Endodermal cell (in vitro differentiated cells): ENCODE measurements at regions not wholly inside any gene's neighbourhood (a gene's known extent, or its start where the extent isn't known, plus 50 kb on each side); places are given as distances from the start of the nearest gene placed in this dataset.
A peak's percentile ranks its signal among the peaks of the same experiment; 100 is the strongest.

Experiments
- DNase-seq: peaks from one replicate; pipeline ENCODE4 v3.0.0-alpha.2; 2017
- H3K27ac ChIP-seq: 2 replicates; pipeline ENCODE4 v1.5.1; 2013; ENCODE audit warnings: mild to moderate bottlenecking, low read depth, low read length, moderate library complexity
- H3K27me3 ChIP-seq: 2 replicates; pipeline ENCODE4 v1.6.1; 2013; ENCODE audit warnings: mild to moderate bottlenecking, low read length, moderate library complexity; ENCODE audit not compliant: insufficient read depth, control insufficient read depth, poor library complexity, severe bottlenecking
- H3K36me3 ChIP-seq: 2 replicates; pipeline ENCODE4 v1.7.0; 2013; ENCODE audit warnings: mild to moderate bottlenecking, low read length, moderate library complexity; ENCODE audit not compliant: control insufficient read depth, insufficient read depth
- H3K4me1 ChIP-seq: one replicate; pipeline ENCODE4 v1.7.0; 2013; ENCODE audit warnings: low read length; ENCODE audit not compliant: control insufficient read depth, insufficient read depth
- H3K4me3 ChIP-seq: 2 replicates; pipeline ENCODE4 v1.5.1; 2013; ENCODE audit warnings: mild to moderate bottlenecking, low read length, moderate library complexity
- H3K9ac ChIP-seq: 2 replicates; pipeline ENCODE4 v1.6.1; 2013; ENCODE audit warnings: mild to moderate bottlenecking, low read length, moderate library complexity; ENCODE audit not compliant: poor library complexity, severe bottlenecking; ENCODE audit errors: extremely low read depth
- H3K9me3 ChIP-seq: 2 replicates; pipeline ENCODE4 v1.6.1; 2013; ENCODE audit warnings: mild to moderate bottlenecking, low read length, moderate library complexity; ENCODE audit not compliant: control insufficient read depth
- H3K27ac Mint-ChIP-seq: 2 replicates; pipeline ENCODE4 v1.8.0; 2020; ENCODE audit warnings: mixed read lengths
- H3K27me3 Mint-ChIP-seq: 2 replicates; pipeline ENCODE4 v1.8.0; 2021; ENCODE audit warnings: mild to moderate bottlenecking, mixed read lengths; ENCODE audit not compliant: insufficient read depth
- H3K36me3 Mint-ChIP-seq: 2 replicates; pipeline ENCODE4 v1.8.0; 2020; ENCODE audit warnings: low read depth, mixed read lengths
- H3K4me1 Mint-ChIP-seq: 2 replicates; pipeline ENCODE4 v1.8.0; 2020; ENCODE audit warnings: mixed read lengths
- H3K4me3 Mint-ChIP-seq: 2 replicates; pipeline ENCODE4 v1.8.0; 2020; ENCODE audit warnings: mild to moderate bottlenecking, moderate library complexity, mixed read lengths
- H3K9me3 Mint-ChIP-seq: 2 replicates; pipeline ENCODE4 v1.8.0; 2020; ENCODE audit warnings: mild to moderate bottlenecking, mixed read lengths
- CTCF ChIP-seq: fragments of 200-600 bp; sonication (generic); conservative IDR thresholded peaks from 2 replicates; pipeline ENCODE4 v1.5.0; 2021; ENCODE audit warnings: antibody characterized with exemption, mild to moderate bottlenecking
- WGBS, 2 experiments: methylation state at CpG; one replicate each; pipeline versions ENCODE4 v1.1.5 to v1.1.7; 2013; ENCODE audit warnings: missing lambda C conversion rate in 2 of 2, mixed read lengths in 1 of 2; ENCODE audit not compliant: insufficient coverage in 1 of 2, insufficient read length in 1 of 2; 5-methylcytosine and 5-hydroxymethylcytosine counted together

- Histone ChIP-seq H3K9me3 (no peaks in the 10 kb centered on the region), H3K4me1 (no peaks in the 10 kb centered on the region), H3K9ac (no peak overlapping the region), H3K27me3 (no peaks in the 10 kb centered on the region), H3K4me3 (no peak overlapping the region), H3K27ac (no peak overlapping the region), H3K36me3 (no peaks in the 10 kb centered on the region)
- Mint-ChIP-seq H3K27ac (no peak overlapping the region), H3K4me3 (no peak overlapping the region), H3K36me3 (no peaks in the 10 kb centered on the region), H3K27me3 (no peaks in the 10 kb centered on the region), H3K9me3 (no peaks in the 10 kb centered on the region), H3K4me1 (peaks cover 8% of the 10 kb centered on the region)
- WGBS, 2 experiments: 96% methylated on average over 4 to 6 of the region's 6 CpGs
- no peak for TF ChIP-seq CTCF
- DNase-seq: no peak
These were observed 195.0 kb upstream of the RAB6C start for GRCh38 chr2:129784486-129784885.

DNA sequence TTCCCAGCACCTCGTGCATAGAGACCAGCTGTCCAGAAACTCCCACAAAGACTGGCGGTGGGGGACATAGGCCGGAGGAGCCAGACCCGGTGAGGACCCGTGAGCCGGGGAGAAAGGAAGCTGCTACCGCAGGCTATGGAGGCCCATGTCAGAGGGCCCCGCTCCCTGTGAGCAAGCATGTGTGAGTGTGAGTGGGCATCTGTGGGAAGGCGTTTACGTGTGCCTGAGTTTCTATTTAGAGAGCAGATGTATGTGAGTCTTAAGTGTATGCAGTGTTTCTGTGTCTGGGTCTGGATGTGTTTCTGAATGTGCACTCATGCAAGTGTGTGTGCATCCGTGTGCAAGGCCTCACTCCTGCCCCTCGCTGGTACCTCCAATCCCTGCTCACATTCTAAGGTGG lies 187.8 kb upstream of the RAB6C start:
- no peak overlapping the region for H3K4me3 Mint-ChIP-seq
- DNase-seq: no peak
- H3K9me3 Mint-ChIP-seq: no peaks in the 10 kb centered on the region
- H3K9ac ChIP-seq: no peak overlapping the region
- WGBS, 2 experiments: 93 to 100% methylated on average over 9 to 12 of the region's 12 CpGs
- no peak overlapping the region for H3K27ac ChIP-seq
- H3K27ac Mint-ChIP-seq: no peak overlapping the region
- no peaks in the 10 kb centered on the region for H3K27me3 ChIP-seq
- no peaks in the 10 kb centered on the region for H3K4me1 ChIP-seq
- no peaks in the 10 kb centered on the region for H3K9me3 ChIP-seq
- H3K36me3 ChIP-seq: no peaks in the 10 kb centered on the region
- H3K4me1 Mint-ChIP-seq: no peaks in the 10 kb centered on the region
- no peak overlapping the region for H3K4me3 ChIP-seq
- no peaks in the 10 kb centered on the region for H3K36me3 Mint-ChIP-seq
- H3K27me3 Mint-ChIP-seq: no peaks in the 10 kb centered on the region
- TF ChIP-seq CTCF: no peak

DNA sequence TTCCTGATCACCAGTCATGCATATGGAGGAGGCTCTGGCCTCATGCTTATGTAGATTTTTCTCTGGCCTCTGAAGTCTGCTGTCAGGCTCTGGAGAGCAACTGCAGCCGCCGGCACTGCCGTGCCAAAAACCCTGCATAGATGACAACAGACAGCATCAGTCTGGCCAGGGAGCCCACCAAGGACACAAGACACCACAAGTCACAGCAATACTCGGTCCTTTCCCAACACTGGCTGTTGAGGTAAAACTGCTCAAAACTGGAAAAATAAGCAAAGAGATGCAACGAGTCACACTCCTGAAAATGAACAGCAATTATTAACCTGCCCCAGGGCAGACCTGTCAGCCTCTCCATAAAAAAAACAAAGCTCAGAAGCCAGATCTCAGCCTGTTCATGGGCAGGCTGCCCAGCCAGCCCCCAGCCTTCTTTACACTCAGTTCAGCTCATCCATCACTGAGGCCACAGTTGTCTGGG lies 186.0 kb upstream of the RAB6C start:
- H3K4me3 Mint-ChIP-seq: no peak overlapping the region
- no peak overlapping the region for H3K4me3 ChIP-seq
- H3K4me1 Mint-ChIP-seq: peaks cover 4% of the 10 kb centered on the region
- H3K27me3 ChIP-seq: no peaks in the 10 kb centered on the region
- peak overlapping the region; percentile 93 for H3K27ac ChIP-seq
- H3K9me3 Mint-ChIP-seq: no peaks in the 10 kb centered on the region
- H3K27ac Mint-ChIP-seq: no peak overlapping the region
- no peak for DNase-seq
- H3K36me3 Mint-ChIP-seq: no peaks in the 10 kb centered on the region
- H3K36me3 ChIP-seq: no peaks in the 10 kb centered on the region
- H3K9me3 ChIP-seq: no peaks in the 10 kb centered on the region
- no peaks in the 10 kb centered on the region for H3K4me1 ChIP-seq
- no peak overlapping the region for H3K9ac ChIP-seq
- 88 to 90% methylated on average over 1 to 5 of the region's 5 CpGs for WGBS, 2 experiments
- TF ChIP-seq CTCF: no peak
- peaks cover 2% of the 10 kb centered on the region for H3K27me3 Mint-ChIP-seq
